SH-SY5Y (cell line): ENCODE measurements at regions not wholly inside any gene's neighbourhood (a gene's known extent, or its start where the extent isn't known, plus 50 kb on each side); places are given as distances from the start of the nearest gene placed in this dataset.

Experiments used
- GATA2 ChIP-seq: IDR thresholded peaks from 2 replicates; pipeline ENCODE4 v1.6.1; 2011; ENCODE audit warnings: mild to moderate bottlenecking, low read depth, low read length
- GATA3 ChIP-seq: IDR thresholded peaks from 2 replicates; pipeline ENCODE4 v1.6.1; 2011; ENCODE audit warnings: low read depth, mild to moderate bottlenecking, low read length, moderate library complexity

- TF ChIP-seq GATA3 (no peak), GATA2 (no peak)
Observed at GRCh38 chr2:226181909-226182308, 617.7 kb downstream of the IRS1 start.
